ENCODE measurements at regions not wholly inside any gene's neighbourhood (a gene's known extent, or its start where the extent isn't known, plus 50 kb on each side); places are given as distances from the start of the nearest gene placed in this dataset.
A peak's percentile ranks its signal among the peaks of the same experiment; 100 is the strongest.

- no peak overlapping the region for H3K27ac Mint-ChIP-seq
- peaks cover 5% of the 10 kb centered on the region for H3K27me3 Mint-ChIP-seq
- peaks cover 9% of the 10 kb centered on the region for H3K4me1 Mint-ChIP-seq
- CTCF ChIA-PET = no interaction called here
- no peaks in the 10 kb centered on the region for H3K9me3 Mint-ChIP-seq
- POLR2A ChIA-PET = no interaction called here
- no peaks in the 10 kb centered on the region for H3K36me3 Mint-ChIP-seq (ENCODE audit: low read depth)
- no peak overlapping the region for H3K4me3 Mint-ChIP-seq
- DNase-seq = no peak
Observed at GRCh38 chr4:101512416-101512815, 165.1 kb upstream of the PPP3CA start.

- Mint-ChIP-seq H3K36me3 (ENCODE audit: low read depth) (no peaks in the 10 kb centered on the region), H3K27ac (no peak overlapping the region), H3K27me3 (no peaks in the 10 kb centered on the region), H3K9me3 (peaks cover 2% of the 10 kb centered on the region), H3K4me3 (no peak overlapping the region), H3K4me1 (no peaks in the 10 kb centered on the region)
- ChIA-PET CTCF (no interaction called here), POLR2A (no interaction called here)
- no peak for DNase-seq
Observed at GRCh38 chr4:101501421-101501820, 154.1 kb upstream of the PPP3CA start.

- ChIA-PET CTCF (no interaction called here), POLR2A (no interaction called here)
- H3K9me3 Mint-ChIP-seq = peaks cover 2% of the 10 kb centered on the region
- no peaks in the 10 kb centered on the region for H3K4me1 Mint-ChIP-seq
- H3K27me3 Mint-ChIP-seq = no peaks in the 10 kb centered on the region
- H3K4me3 Mint-ChIP-seq = no peak overlapping the region
- H3K27ac Mint-ChIP-seq = no peak overlapping the region
- no peak for DNase-seq
- H3K36me3 Mint-ChIP-seq (ENCODE audit: low read depth) = no peaks in the 10 kb centered on the region
Observed at GRCh38 chr4:101500742-101501141, 153.4 kb upstream of the PPP3CA start.

- CTCF ChIA-PET = no interaction called here
- peaks cover 12% of the 10 kb centered on the region for H3K27me3 Mint-ChIP-seq
Observed at GRCh38 chr4:101475246-101475645, 127.9 kb upstream of the PPP3CA start.

GRCh38 chr4:101471201-101471600, 123.9 kb upstream of the PPP3CA start:
- no peak overlapping the region for H3K27ac Mint-ChIP-seq
- ChIA-PET CTCF (no interaction called here), POLR2A (no interaction called here)
- H3K4me3 Mint-ChIP-seq = no peak overlapping the region
- no peaks in the 10 kb centered on the region for H3K4me1 Mint-ChIP-seq
- peaks cover 17% of the 10 kb centered on the region for H3K27me3 Mint-ChIP-seq
- DNase-seq = no peak
- no peaks in the 10 kb centered on the region for H3K36me3 Mint-ChIP-seq (ENCODE audit: low read depth)
- no peaks in the 10 kb centered on the region for H3K9me3 Mint-ChIP-seq

More at GRCh38 chr4:101475246-101475645, 127.9 kb upstream of the PPP3CA start:
- POLR2A ChIA-PET = no interaction called here
- H3K4me1 Mint-ChIP-seq = no peaks in the 10 kb centered on the region
- H3K4me3 Mint-ChIP-seq = no peak overlapping the region
- H3K9me3 Mint-ChIP-seq = peaks cover 3% of the 10 kb centered on the region
- H3K36me3 Mint-ChIP-seq (ENCODE audit: low read depth) = no peaks in the 10 kb centered on the region
- H3K27ac Mint-ChIP-seq = no peak overlapping the region
- no peak for DNase-seq

GRCh38 chr4:101464596-101464995, 117.3 kb upstream of the PPP3CA start:
- no peaks in the 10 kb centered on the region for H3K36me3 Mint-ChIP-seq (ENCODE audit: low read depth)
- no peaks in the 10 kb centered on the region for H3K9me3 Mint-ChIP-seq
- peaks cover 18% of the 10 kb centered on the region for H3K27me3 Mint-ChIP-seq
- CTCF ChIA-PET = interaction anchor here (0.9 kb wide), 1 partner anchor 13 kb away, joined by 3 read pairs; no protein-coding TSS in a partner anchor
- H3K27ac Mint-ChIP-seq = no peak overlapping the region
- no peak for DNase-seq
- H3K4me3 Mint-ChIP-seq = no peak overlapping the region
- POLR2A ChIA-PET = no interaction called here
- no peaks in the 10 kb centered on the region for H3K4me1 Mint-ChIP-seq

GRCh38 chr4:101458914-101459313, 111.6 kb upstream of the PPP3CA start:
- Mint-ChIP-seq H3K9me3 (peaks cover 6% of the 10 kb centered on the region), H3K4me1 (no peaks in the 10 kb centered on the region), H3K27ac (no peak overlapping the region), H3K36me3 (ENCODE audit: low read depth) (no peaks in the 10 kb centered on the region), H3K4me3 (no peak overlapping the region), H3K27me3 (peaks cover 9% of the 10 kb centered on the region)
- DNase-seq = no peak
- ChIA-PET CTCF (no interaction called here), POLR2A (no interaction called here)

GRCh38 chr4:101458473-101458872, 111.1 kb upstream of the PPP3CA start:
- H3K27me3 Mint-ChIP-seq = peaks cover 9% of the 10 kb centered on the region
- no peak overlapping the region for H3K27ac Mint-ChIP-seq
- H3K36me3 Mint-ChIP-seq (ENCODE audit: low read depth) = no peaks in the 10 kb centered on the region
- POLR2A ChIA-PET = no interaction called here
- no peak overlapping the region for H3K4me3 Mint-ChIP-seq
- peaks cover 6% of the 10 kb centered on the region for H3K9me3 Mint-ChIP-seq
- CTCF ChIA-PET = no interaction called here
- no peaks in the 10 kb centered on the region for H3K4me1 Mint-ChIP-seq
- no peak for DNase-seq

GRCh38 chr4:101451086-101451485, 103.8 kb upstream of the PPP3CA start:
- Mint-ChIP-seq H3K27ac (no peak overlapping the region), H3K4me1 (no peaks in the 10 kb centered on the region), H3K9me3 (peaks cover 2% of the 10 kb centered on the region), H3K4me3 (no peak overlapping the region), H3K27me3 (peaks cover 27% of the 10 kb centered on the region), H3K36me3 (ENCODE audit: low read depth) (no peaks in the 10 kb centered on the region)
- CTCF ChIA-PET = interaction anchor here (0.7 to 1.1 kb wide), 3 partner anchors 13 to 83 kb away, joined by 3 read pairs; no protein-coding TSS in a partner anchor
- POLR2A ChIA-PET = no interaction called here
- DNase-seq = no peak

GRCh38 chr4:101441446-101441845, 94.1 kb upstream of the PPP3CA start:
- Mint-ChIP-seq H3K4me3 (no peak overlapping the region), H3K4me1 (no peaks in the 10 kb centered on the region), H3K36me3 (ENCODE audit: low read depth) (no peaks in the 10 kb centered on the region), H3K9me3 (no peaks in the 10 kb centered on the region), H3K27ac (no peak overlapping the region), H3K27me3 (peaks cover 21% of the 10 kb centered on the region)
- ChIA-PET CTCF (interaction anchor here (0.6 kb wide), 1 partner anchor 156 kb away, joined by 3 read pairs; no protein-coding TSS in a partner anchor), POLR2A (no interaction called here)
- DNase-seq = no peak

GRCh38 chr4:101439926-101440325, 92.6 kb upstream of the PPP3CA start:
- Mint-ChIP-seq H3K9me3 (no peaks in the 10 kb centered on the region), H3K27ac (no peak overlapping the region), H3K36me3 (ENCODE audit: low read depth) (no peaks in the 10 kb centered on the region), H3K27me3 (peaks cover 15% of the 10 kb centered on the region), H3K4me3 (no peak overlapping the region), H3K4me1 (no peaks in the 10 kb centered on the region)
- no peak for DNase-seq
- ChIA-PET CTCF (no interaction called here), POLR2A (no interaction called here)

- CTCF ChIA-PET = interaction anchor here (0.7 to 1.0 kb wide), 2 partner anchors 41 to 56 kb away, joined by 3 to 4 read pairs; no protein-coding TSS in a partner anchor
- H3K9me3 Mint-ChIP-seq = no peaks in the 10 kb centered on the region
Observed at GRCh38 chr4:101421386-101421785, 74.1 kb upstream of the PPP3CA start.

GRCh38 chr4:101420661-101421060, 73.3 kb upstream of the PPP3CA start:
- CTCF ChIA-PET = interaction anchor here (1.0 kb wide), 2 partner anchors 30 to 56 kb away, joined by 3 read pairs; no protein-coding TSS in a partner anchor
- no peak overlapping the region for H3K4me3 Mint-ChIP-seq
- no peaks in the 10 kb centered on the region for H3K9me3 Mint-ChIP-seq
- peaks cover 51% of the 10 kb centered on the region for H3K27me3 Mint-ChIP-seq
- POLR2A ChIA-PET = no interaction called here
- H3K4me1 Mint-ChIP-seq = peaks cover 37% of the 10 kb centered on the region
- no peak overlapping the region for H3K27ac Mint-ChIP-seq
- H3K36me3 Mint-ChIP-seq (ENCODE audit: low read depth) = peaks cover 8% of the 10 kb centered on the region
- DNase-seq = no peak

More at GRCh38 chr4:101421386-101421785, 74.1 kb upstream of the PPP3CA start:
- peaks cover 3% of the 10 kb centered on the region for H3K36me3 Mint-ChIP-seq (ENCODE audit: low read depth)
- POLR2A ChIA-PET = no interaction called here
- H3K4me1 Mint-ChIP-seq = peaks cover 35% of the 10 kb centered on the region
- no peak overlapping the region for H3K27ac Mint-ChIP-seq
- H3K4me3 Mint-ChIP-seq = no peak overlapping the region
- H3K27me3 Mint-ChIP-seq = peaks cover 45% of the 10 kb centered on the region
- DNase-seq = no peak

GRCh38 chr4:101419336-101420135, 72.2 kb upstream of the PPP3CA start:
- Mint-ChIP-seq H3K4me3 (no peak overlapping the region), H3K9me3 (peaks cover 3% of the 10 kb centered on the region), H3K27me3 (peaks cover 55% of the 10 kb centered on the region), H3K27ac (peak overlapping the region; percentile 70), H3K4me1 (peaks cover 47% of the 10 kb centered on the region), H3K36me3 (ENCODE audit: low read depth) (peaks cover 16% of the 10 kb centered on the region)
- ChIA-PET POLR2A (no interaction called here), CTCF (interaction anchor here (0.8 to 1.8 kb wide), 3 partner anchors 10 to 31 kb away, joined by 3 to 4 read pairs (median 4); no protein-coding TSS in a partner anchor)
- no peak for DNase-seq

All from activated CD4-positive, alpha-beta T cell treated with anti-CD3 and anti-CD28 coated beads, Interleukin-2, amount 10 ng/mL, durations not matched to agents 7 days and 5 days (primary cell).